HFF-Myc (cell line): ENCODE measurements at regions not wholly inside any gene's neighbourhood (a gene's known extent, or its start where the extent isn't known, plus 50 kb on each side); places are given as distances from the start of the nearest gene placed in this dataset.
"Not testable (repeated sequence)": the region's sequence is repeated elsewhere in the genome, so short reads cannot be mapped to it uniquely, and the experiment has no call there.

Experiments
- DNase-seq: peaks from one replicate; pipeline ENCODE4 v3.0.0-alpha.2; 2011; ENCODE audit warnings: low read depth; ENCODE audit errors: extremely low read depth
- H3K4me3 ChIP-seq: replicated peaks from 2 replicates; pipeline ENCODE4 v1.5.1; 2011; ENCODE audit warnings: low read depth, mild to moderate bottlenecking, control low read depth, low read length
- TF ChIP-seq, protein P1 (sequence below): IDR thresholded peaks from 2 replicates; pipeline ENCODE4 v1.5.1; 2012; ENCODE audit warnings: mild to moderate bottlenecking, low read depth, low read length, control low read depth; ENCODE audit errors: missing control alignments

DNA sequence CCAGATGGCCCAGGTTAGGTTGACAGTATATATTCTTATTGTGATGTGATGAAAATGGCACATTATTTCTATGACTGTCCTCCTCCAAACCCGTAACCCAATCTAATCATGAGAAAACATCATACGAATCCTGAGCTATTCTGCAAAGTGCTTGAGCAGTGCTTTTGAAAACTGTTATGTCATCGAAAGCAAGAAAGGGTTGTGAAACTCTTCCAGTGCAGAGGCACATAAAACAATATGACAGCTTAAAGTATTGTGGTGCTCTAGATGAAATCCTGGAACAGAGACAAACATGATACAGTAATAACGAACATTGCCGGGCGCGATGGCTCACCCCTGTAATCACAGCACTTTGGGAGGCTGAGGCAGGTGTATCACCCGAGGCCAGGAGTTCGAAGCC is 1648.0 kb downstream of the STIM2 start:
- TF ChIP-seq, protein P1, sequence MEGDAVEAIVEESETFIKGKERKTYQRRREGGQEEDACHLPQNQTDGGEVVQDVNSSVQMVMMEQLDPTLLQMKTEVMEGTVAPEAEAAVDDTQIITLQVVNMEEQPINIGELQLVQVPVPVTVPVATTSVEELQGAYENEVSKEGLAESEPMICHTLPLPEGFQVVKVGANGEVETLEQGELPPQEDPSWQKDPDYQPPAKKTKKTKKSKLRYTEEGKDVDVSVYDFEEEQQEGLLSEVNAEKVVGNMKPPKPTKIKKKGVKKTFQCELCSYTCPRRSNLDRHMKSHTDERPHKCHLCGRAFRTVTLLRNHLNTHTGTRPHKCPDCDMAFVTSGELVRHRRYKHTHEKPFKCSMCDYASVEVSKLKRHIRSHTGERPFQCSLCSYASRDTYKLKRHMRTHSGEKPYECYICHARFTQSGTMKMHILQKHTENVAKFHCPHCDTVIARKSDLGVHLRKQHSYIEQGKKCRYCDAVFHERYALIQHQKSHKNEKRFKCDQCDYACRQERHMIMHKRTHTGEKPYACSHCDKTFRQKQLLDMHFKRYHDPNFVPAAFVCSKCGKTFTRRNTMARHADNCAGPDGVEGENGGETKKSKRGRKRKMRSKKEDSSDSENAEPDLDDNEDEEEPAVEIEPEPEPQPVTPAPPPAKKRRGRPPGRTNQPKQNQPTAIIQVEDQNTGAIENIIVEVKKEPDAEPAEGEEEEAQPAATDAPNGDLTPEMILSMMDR: no peak
- H3K4me3 ChIP-seq: no peak overlapping the region
- no peak for DNase-seq

DNA sequence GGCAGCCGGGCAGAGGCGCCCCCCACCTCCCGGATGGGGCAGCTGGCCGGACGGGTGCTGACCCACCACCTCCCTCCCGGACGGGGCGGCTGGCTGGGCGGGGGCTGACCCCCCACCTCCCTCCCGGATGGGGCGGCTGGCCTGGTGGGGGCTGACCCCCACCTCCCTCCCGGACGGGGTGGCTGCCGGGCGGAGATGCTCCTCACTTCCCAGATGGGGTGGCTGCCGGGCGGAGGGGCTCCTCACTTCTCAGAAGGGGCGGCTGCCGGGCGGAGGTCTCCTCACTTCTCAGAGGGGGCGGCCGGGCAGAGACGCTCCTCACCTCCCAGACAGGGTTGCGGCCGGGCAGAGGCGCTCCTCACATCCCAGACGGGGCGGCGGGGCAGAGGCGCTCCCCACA is 1654.1 kb downstream of the STIM2 start:
- not testable (repeated sequence) for DNase-seq, H3K4me3 ChIP-seq

DNA sequence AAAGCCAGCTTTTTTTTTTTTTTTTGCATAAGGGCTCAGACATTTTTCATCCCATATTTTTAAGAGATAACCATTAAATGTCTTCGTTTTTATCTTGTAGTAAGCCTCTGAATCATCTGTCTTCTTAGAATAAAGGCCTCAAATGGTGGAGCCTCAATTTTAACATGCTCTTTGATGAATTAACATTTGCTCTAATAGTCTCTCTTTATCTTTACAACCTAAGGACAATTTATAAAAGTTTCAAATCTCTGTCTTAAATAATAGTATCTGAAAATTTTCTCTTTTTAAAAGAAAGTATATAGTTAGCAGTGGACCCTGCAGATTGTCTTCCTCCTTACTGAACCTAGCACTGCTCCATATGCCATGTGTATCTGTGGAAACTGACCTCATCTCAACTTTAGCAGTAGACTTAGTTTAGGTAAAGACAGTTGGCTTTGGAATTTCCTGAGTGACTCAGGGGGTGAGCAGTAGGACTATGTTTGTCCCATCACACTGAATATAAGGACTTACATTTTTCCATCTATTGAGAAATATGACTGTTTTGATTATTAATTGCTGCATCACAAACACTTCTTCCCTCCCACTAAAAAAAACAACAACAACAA is 1658.0 kb downstream of the STIM2 start:
- no peak for DNase-seq
- TF ChIP-seq, protein P1: no peak
- no peak overlapping the region for H3K4me3 ChIP-seq

DNA sequence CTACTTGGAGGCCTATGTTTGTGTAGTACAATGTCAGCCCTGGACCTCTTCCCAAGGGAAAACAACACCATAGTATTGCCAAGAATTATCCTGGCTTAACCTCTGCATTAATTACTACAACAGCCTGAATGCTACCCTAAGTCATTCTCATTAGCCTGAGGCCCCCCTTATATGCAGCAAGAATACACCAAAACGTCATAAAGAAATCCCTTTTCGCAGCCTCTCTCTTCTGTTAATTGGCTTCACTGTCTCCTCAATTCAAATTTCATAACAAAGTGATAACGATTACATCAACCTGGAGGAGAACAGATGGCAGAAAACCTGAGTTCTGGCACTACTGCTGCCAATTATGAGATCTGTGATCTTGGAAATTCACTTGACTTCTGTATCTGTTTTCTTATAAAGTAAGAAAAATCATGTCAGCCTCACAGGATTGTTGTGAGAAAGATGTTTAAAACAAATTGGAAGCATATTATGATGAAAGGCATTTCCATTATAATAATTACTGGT is 1663.1 kb downstream of the STIM2 start:
- H3K4me3 ChIP-seq: no peak overlapping the region
- no peak for DNase-seq
- TF ChIP-seq, protein P1: no peak

DNA sequence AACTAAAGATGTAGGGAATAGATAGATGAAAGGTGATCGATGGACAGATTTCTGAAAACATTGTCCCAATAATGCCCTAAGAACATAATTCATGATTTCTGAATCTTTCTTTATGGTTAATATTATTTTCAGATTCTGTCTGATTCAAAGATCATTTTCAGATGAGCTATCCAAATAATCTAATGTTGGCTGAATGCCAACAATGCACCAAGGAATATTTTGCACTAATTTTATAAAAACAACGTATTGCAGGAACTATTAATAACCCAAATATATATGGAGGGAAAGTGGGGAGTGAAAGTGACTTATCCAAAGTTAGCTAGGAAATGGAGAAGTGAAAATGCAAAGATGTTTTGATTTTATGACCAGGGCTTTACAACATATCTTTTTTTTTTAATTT is 1675.5 kb downstream of the STIM2 start:
- TF ChIP-seq, protein P1: no peak
- no peak overlapping the region for H3K4me3 ChIP-seq
- no peak for DNase-seq

DNA sequence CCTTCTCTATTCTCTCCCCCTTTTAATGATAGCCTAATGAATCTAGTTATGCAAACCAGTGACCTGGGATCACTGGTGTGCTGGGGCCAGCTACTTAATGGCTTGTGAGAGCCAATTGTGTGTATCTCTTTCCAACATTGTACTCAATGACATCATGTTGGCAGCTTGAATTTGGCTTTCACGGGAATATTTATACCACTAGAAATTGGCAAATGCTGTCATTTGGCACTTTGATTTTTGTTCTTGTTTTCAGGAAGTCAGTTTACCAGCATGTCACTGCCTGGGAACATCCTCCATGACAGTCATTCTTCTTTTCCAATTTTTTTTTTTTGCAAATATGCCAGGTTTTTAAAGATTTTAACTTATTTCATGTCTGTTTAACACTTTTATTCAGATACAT is 1685.3 kb downstream of the STIM2 start:
- TF ChIP-seq, protein P1: no peak
- DNase-seq: no peak
- H3K4me3 ChIP-seq: no peak overlapping the region

DNA sequence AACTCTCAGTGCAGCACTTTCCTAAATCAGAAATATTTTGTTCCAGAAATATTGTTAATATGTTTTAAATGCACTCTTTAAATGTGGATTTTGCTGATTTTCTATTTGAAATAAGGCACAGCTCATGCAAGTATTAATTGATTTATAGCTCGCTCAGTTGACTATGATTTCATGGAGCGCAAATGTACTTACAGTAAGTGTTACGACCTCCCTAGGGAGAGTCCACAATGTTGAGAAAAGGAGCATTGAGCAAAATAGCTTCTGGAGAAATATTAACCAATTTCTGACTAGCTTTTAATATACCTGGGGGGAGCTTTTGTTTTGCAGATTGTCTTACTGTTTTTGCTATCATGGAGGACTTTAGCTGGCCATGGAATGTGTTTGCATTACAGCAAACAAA is 1687.5 kb downstream of the STIM2 start:
- TF ChIP-seq, protein P1: no peak
- no peak for DNase-seq
- H3K4me3 ChIP-seq: no peak overlapping the region
